HS-27A (cell line): ENCODE measurements at regions not wholly inside any gene's neighbourhood (a gene's known extent, or its start where the extent isn't known, plus 50 kb on each side); places are given as distances from the start of the nearest gene placed in this dataset.
A peak's percentile ranks its signal among the peaks of the same experiment; 100 is the strongest.

Experiments
- DNase-seq: peaks from one replicate; pipeline ENCODE4 v3.0.0-alpha.2; 2012; ENCODE audit warnings: low read depth, missing footprints

- no peak for DNase-seq
Measured at GRCh38 chr3:11089931-11090330, 64.4 kb upstream of the HRH1 start.

- DNase-seq = no peak
Measured at GRCh38 chr3:11090551-11090950, 63.7 kb upstream of the HRH1 start.

GRCh38 chr3:11091088-11091590 lies 63.2 kb upstream of the HRH1 start:
- no peak for DNase-seq

GRCh38 chr3:11091791-11092190 lies 62.5 kb upstream of the HRH1 start:
- DNase-seq = no peak

GRCh38 chr3:11093823-11094340 lies 60.4 kb upstream of the HRH1 start:
- no peak for DNase-seq

- DNase-seq = no peak
Measured at GRCh38 chr3:11095932-11096265, 58.4 kb upstream of the HRH1 start.

- peak; percentile 78 for DNase-seq
Measured at GRCh38 chr3:11096266-11097139, 57.8 kb upstream of the HRH1 start.

- no peak for DNase-seq
Measured at GRCh38 chr3:11099306-11099705, 55.0 kb upstream of the HRH1 start.
